ENCODE measurements at regions not wholly inside any gene's neighbourhood (a gene's known extent, or its start where the extent isn't known, plus 50 kb on each side); places are given as distances from the start of the nearest gene placed in this dataset.

DNA sequence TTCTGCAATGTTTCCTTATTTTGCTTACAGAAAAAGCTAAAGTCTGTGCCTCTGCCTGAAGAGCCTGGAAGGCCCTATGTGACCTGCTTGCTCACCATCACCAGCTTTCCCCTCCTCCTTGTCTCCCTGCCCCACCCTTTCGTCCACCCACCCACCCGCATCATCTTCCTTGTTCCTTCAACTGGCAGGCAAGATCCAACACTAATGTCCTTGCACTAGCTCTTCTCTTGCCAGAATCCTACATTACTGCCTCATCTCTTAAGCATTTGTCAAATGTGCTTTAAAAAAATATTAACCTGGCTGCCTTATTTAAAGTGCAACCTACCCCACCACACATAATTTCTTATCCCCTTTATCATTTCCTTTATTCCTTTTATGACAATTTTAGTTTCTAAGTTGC is 165.1 kb upstream of the PPP3CA start:
- TF ChIP-seq POLR2A (IDR thresholded peaks at IDR 0.05), result no peak
- TF ChIP-seq, protein P1, sequence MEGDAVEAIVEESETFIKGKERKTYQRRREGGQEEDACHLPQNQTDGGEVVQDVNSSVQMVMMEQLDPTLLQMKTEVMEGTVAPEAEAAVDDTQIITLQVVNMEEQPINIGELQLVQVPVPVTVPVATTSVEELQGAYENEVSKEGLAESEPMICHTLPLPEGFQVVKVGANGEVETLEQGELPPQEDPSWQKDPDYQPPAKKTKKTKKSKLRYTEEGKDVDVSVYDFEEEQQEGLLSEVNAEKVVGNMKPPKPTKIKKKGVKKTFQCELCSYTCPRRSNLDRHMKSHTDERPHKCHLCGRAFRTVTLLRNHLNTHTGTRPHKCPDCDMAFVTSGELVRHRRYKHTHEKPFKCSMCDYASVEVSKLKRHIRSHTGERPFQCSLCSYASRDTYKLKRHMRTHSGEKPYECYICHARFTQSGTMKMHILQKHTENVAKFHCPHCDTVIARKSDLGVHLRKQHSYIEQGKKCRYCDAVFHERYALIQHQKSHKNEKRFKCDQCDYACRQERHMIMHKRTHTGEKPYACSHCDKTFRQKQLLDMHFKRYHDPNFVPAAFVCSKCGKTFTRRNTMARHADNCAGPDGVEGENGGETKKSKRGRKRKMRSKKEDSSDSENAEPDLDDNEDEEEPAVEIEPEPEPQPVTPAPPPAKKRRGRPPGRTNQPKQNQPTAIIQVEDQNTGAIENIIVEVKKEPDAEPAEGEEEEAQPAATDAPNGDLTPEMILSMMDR (IDR thresholded peaks at IDR 0.05), result no peak
- Histone ChIP-seq H3K27me3 (no peaks in the 10 kb centered on the region), H3K4me1 (no peaks in the 10 kb centered on the region), H3K27ac (no peak overlapping the region), H3K4me3 (no peak overlapping the region), H3K36me3 (ENCODE audit: low read depth, missing control alignments) (no peaks in the 10 kb centered on the region), H3K9me3 (no peaks in the 10 kb centered on the region)
- 94 to 95% methylated on average over 2 of the region's 2 CpGs for WGBS, 2 donors
- no peak for DNase-seq
- intact Hi-C loops (cut with DNase I; ENCODE audit: low total_unique reads), result no loop called here

DNA sequence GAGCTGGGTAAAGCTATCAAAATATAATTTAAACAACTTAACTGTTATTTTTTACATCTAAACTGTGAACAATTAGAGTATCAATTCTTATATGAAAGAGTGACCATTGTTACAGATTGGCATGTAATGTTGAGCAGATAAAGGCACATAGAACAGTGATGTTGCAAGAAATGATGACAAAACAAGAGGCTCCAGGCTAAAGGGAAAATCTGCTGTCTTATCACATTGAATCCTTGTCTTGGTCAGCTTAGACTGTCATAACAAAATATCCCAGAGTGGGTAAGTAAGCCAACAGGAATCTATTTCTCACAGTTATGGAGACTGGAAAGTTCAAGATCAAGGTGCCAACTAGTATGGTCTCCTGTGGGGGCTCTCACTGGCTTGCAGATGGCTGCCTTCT is 154.1 kb upstream of the PPP3CA start:
- H3K4me3 ChIP-seq, result no peak overlapping the region
- no peak overlapping the region for H3K27ac ChIP-seq
- H3K27me3 ChIP-seq, result no peaks in the 10 kb centered on the region
- no peaks in the 10 kb centered on the region for H3K9me3 ChIP-seq
- intact Hi-C loops (cut with DNase I; ENCODE audit: low total_unique reads), result no loop called here
- no peaks in the 10 kb centered on the region for H3K36me3 ChIP-seq (ENCODE audit: low read depth, missing control alignments)
- TF ChIP-seq, protein P1 (IDR thresholded peaks at IDR 0.05), result no peak
- no peak for TF ChIP-seq POLR2A (IDR thresholded peaks at IDR 0.05)
- no peaks in the 10 kb centered on the region for H3K4me1 ChIP-seq
- DNase-seq, result no peak

DNA sequence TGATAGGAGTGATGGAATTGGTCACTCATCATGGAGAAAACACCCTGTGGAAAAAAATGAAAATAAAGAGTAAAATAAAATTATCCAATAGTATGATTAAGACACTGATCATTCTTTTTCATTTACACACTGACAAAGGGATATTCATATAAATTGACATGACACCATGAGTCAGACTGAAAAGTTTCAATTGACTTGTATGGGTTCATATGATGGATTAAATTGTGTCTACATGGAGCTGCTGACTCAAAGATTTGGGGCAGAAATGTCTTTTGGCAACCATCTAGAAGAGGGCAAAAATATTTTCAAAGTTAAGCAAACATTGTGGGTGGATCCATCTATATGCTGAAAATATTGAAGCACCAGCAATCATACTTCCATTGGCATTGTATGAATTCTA is 153.4 kb upstream of the PPP3CA start:
- no peaks in the 10 kb centered on the region for H3K4me1 ChIP-seq
- H3K27ac ChIP-seq, result no peak overlapping the region
- no peaks in the 10 kb centered on the region for H3K36me3 ChIP-seq (ENCODE audit: low read depth, missing control alignments)
- TF ChIP-seq POLR2A (IDR thresholded peaks at IDR 0.05), result no peak
- TF ChIP-seq, protein P1 (IDR thresholded peaks at IDR 0.05), result no peak
- no peak for DNase-seq
- H3K4me3 ChIP-seq, result no peak overlapping the region
- no peaks in the 10 kb centered on the region for H3K27me3 ChIP-seq
- H3K9me3 ChIP-seq, result no peaks in the 10 kb centered on the region
- intact Hi-C loops (cut with DNase I; ENCODE audit: low total_unique reads), result no loop called here

DNA sequence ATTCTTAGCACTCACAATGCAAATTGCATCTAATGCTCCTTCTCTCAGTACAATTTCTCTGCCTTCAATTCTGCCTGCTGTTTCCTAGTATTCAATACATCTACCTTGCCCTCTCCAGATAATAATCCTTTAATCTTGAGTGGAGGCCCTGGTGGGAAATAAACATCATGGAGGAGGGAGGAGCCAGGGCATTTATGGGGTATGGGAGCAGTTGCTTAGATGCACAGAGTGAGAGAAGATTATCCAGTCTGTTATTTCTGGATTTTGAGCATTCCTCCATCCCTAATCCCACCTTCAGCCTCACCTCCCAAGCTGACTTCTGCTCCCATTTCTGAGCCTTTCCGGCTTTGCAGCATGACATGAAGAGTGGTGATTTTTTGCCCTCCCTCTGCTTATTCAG is 127.9 kb upstream of the PPP3CA start:
- H3K36me3 ChIP-seq (ENCODE audit: low read depth, missing control alignments), result no peaks in the 10 kb centered on the region
- WGBS, 2 donors, result 67 to 75% methylated on average over 1 of the region's 1 CpG
- H3K4me1 ChIP-seq, result no peaks in the 10 kb centered on the region
- TF ChIP-seq, protein P1 (IDR thresholded peaks at IDR 0.05), result no peak
- no peak for TF ChIP-seq POLR2A (IDR thresholded peaks at IDR 0.05)
- no peak overlapping the region for H3K4me3 ChIP-seq
- DNase-seq, result no peak
- no peaks in the 10 kb centered on the region for H3K9me3 ChIP-seq
- intact Hi-C loops (cut with DNase I; ENCODE audit: low total_unique reads), result no loop called here
- H3K27ac ChIP-seq, result no peak overlapping the region
- H3K27me3 ChIP-seq, result no peaks in the 10 kb centered on the region

DNA sequence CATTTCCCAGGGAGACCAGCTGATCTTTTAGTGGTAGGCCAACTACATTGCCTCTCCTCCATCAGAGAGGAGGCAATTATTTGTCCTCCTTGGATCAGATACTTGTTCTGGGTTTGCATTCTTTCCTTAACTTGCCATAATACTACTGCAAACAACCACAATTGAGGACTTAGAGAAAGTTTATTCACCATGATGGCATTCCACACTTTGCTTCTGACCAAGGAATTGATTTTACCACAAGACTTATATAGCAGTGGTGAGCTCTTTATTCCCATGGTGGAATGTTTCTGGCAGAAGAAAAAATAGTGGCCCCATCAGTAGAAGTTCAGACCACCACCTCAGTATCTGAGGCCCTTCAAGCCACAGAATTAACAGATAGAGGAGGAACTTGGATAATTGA is 123.9 kb upstream of the PPP3CA start:
- H3K27ac ChIP-seq, result no peak overlapping the region
- H3K27me3 ChIP-seq, result no peaks in the 10 kb centered on the region
- no peaks in the 10 kb centered on the region for H3K9me3 ChIP-seq
- no peak overlapping the region for H3K4me3 ChIP-seq
- intact Hi-C loops (cut with DNase I; ENCODE audit: low total_unique reads), result no loop called here
- no peak for TF ChIP-seq POLR2A (IDR thresholded peaks at IDR 0.05)
- TF ChIP-seq, protein P1 (IDR thresholded peaks at IDR 0.05), result no peak
- H3K4me1 ChIP-seq, result no peaks in the 10 kb centered on the region
- no peaks in the 10 kb centered on the region for H3K36me3 ChIP-seq (ENCODE audit: low read depth, missing control alignments)
- DNase-seq, result no peak

Measured in testis (tissue), 2 donors.